SU-DHL-6 (cell line): ENCODE measurements at regions not wholly inside any gene's neighbourhood (a gene's known extent, or its start where the extent isn't known, plus 50 kb on each side); places are given as distances from the start of the nearest gene placed in this dataset.

ENCODE experiments used
- CTCF ChIP-seq: fragments of 200-600 bp; sonication (generic); IDR thresholded peaks from one replicate; pipeline ENCODE4 v1.5.1; 2017; ENCODE audit warnings: antibody characterized with exemption, mild to moderate bottlenecking, low read length, moderate library complexity; ENCODE audit not compliant: insufficient read depth, poor library complexity, severe bottlenecking
- EZH2phosphoT487 ChIP-seq: fragments of 200-600 bp; sonication (generic), shearing (Covaris generic); conservative IDR thresholded peaks from 2 replicates; pipeline ENCODE4 v1.6.1; 2018; ENCODE audit warnings: mild to moderate bottlenecking, antibody characterized with exemption, low read length, moderate library complexity, mixed read lengths

GRCh38 chr14:54102530-54102929, 145.9 kb upstream of the BMP4 start:
- TF ChIP-seq CTCF (no peak), EZH2phosphoT487 (no peak)
